Osteoblast (primary cell): ENCODE measurements at regions not wholly inside any gene's neighbourhood (a gene's known extent, or its start where the extent isn't known, plus 50 kb on each side); places are given as distances from the start of the nearest gene placed in this dataset.

Experiments
- DNase-seq: peaks from one replicate; pipeline ENCODE4 v3.0.0; 2011; ENCODE audit warnings: low spot score, mixed read lengths; ENCODE audit not compliant: insufficient read length; ENCODE audit errors: missing footprints
- H2AFZ ChIP-seq: 2 replicates; pipeline ENCODE4 v1.6.0; 2011; ENCODE audit warnings: mild to moderate bottlenecking, low read length
- H3K27ac ChIP-seq: 2 replicates; pipeline ENCODE4 v1.5.1; 2011; ENCODE audit warnings: mild to moderate bottlenecking, low read depth, low read length, moderate library complexity
- H3K27me3 ChIP-seq: 2 replicates; pipeline ENCODE4 v1.6.0; 2012; ENCODE audit warnings: mild to moderate bottlenecking, control low read depth, inconsistent platforms, low read length, moderate library complexity; ENCODE audit not compliant: insufficient read depth
- H3K36me3 ChIP-seq: 2 replicates; pipeline ENCODE4 v1.5.1; 2011; ENCODE audit warnings: mild to moderate bottlenecking, low read length, control low read depth, moderate library complexity; ENCODE audit not compliant: insufficient read depth
- H3K4me1 ChIP-seq: 2 replicates; pipeline ENCODE4 v1.5.1; 2011; ENCODE audit warnings: mild to moderate bottlenecking, low read length, control low read depth, moderate library complexity; ENCODE audit not compliant: insufficient read depth
- H3K4me2 ChIP-seq: 2 replicates; pipeline ENCODE4 v1.6.0; 2011; ENCODE audit warnings: mild to moderate bottlenecking, low read length; ENCODE audit not compliant: insufficient read depth
- H3K4me3 ChIP-seq: fragments of 200-600 bp; sonication (generic); 3 replicates; pipeline ENCODE4 v1.5.1; 2012; ENCODE audit warnings: mild to moderate bottlenecking, low read length, inconsistent platforms; ENCODE audit not compliant: insufficient read depth
- H3K79me2 ChIP-seq: 2 replicates; pipeline ENCODE4 v1.6.0; 2012; ENCODE audit warnings: mild to moderate bottlenecking, low read length, control low read depth, inconsistent platforms; ENCODE audit not compliant: insufficient read depth
- H3K9me3 ChIP-seq: 2 replicates; pipeline ENCODE4 v1.5.1; 2011; ENCODE audit warnings: low read depth, low read length, control low read depth
- H4K20me1 ChIP-seq: 2 replicates; pipeline ENCODE4 v1.6.0; 2012; ENCODE audit warnings: mild to moderate bottlenecking, low read length, control low read depth; ENCODE audit not compliant: insufficient read depth
- TF ChIP-seq, protein P1 (sequence below): IDR thresholded peaks from 2 replicates; pipeline ENCODE4 v1.5.1; 2011; ENCODE audit warnings: mild to moderate bottlenecking, low read depth, low read length, moderate library complexity; ENCODE audit errors: extremely low read depth

DNA sequence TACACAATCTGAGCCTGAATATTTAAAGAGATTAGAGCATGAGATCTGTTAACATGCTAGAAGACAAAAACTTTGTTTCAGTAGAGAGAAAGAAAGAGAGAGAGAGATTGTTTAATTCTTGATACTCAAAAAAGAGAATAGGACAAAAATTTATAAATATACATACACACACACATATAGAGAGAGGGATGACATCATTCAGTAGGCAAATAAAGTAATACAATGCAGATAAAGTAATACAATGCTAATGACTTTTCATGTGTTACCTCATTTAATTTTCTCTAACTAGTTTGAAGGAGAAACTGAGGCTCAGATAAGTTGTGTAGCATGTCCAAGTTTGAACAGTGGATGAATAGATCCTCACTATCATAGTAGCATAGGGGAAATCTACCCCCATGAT is 286.4 kb downstream of the CMPK2 start:
- H3K79me2 ChIP-seq, result no peaks in the 10 kb centered on the region
- H3K27me3 ChIP-seq, result no peaks in the 10 kb centered on the region
- peaks cover 4% of the 10 kb centered on the region for H3K9me3 ChIP-seq
- no peak overlapping the region for H3K4me3 ChIP-seq
- TF ChIP-seq, protein P1, sequence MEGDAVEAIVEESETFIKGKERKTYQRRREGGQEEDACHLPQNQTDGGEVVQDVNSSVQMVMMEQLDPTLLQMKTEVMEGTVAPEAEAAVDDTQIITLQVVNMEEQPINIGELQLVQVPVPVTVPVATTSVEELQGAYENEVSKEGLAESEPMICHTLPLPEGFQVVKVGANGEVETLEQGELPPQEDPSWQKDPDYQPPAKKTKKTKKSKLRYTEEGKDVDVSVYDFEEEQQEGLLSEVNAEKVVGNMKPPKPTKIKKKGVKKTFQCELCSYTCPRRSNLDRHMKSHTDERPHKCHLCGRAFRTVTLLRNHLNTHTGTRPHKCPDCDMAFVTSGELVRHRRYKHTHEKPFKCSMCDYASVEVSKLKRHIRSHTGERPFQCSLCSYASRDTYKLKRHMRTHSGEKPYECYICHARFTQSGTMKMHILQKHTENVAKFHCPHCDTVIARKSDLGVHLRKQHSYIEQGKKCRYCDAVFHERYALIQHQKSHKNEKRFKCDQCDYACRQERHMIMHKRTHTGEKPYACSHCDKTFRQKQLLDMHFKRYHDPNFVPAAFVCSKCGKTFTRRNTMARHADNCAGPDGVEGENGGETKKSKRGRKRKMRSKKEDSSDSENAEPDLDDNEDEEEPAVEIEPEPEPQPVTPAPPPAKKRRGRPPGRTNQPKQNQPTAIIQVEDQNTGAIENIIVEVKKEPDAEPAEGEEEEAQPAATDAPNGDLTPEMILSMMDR, result no peak
- no peak overlapping the region for H2AFZ ChIP-seq
- no peaks in the 10 kb centered on the region for H4K20me1 ChIP-seq
- no peaks in the 10 kb centered on the region for H3K36me3 ChIP-seq
- H3K4me2 ChIP-seq, result no peak overlapping the region
- H3K4me1 ChIP-seq, result no peaks in the 10 kb centered on the region
- no peak overlapping the region for H3K27ac ChIP-seq
- DNase-seq, result no peak

DNA sequence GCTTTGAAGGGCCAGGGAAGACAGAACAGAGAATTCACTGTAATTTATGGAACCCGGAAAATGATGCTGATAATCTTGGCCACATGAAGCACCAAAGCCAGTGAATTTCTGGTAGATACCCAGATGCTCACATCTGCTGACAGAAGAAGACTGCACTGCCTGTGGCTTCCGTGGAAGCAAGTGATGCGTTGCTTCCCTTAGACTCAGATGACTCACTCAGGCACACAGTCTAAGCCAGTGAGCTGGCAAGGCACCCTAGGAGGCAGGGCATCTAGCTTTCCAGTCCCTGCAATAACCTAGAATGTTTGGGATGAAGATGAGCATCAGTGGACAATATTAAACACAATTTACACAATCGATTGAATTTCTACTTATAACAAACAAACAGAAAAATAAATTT is 284.7 kb downstream of the CMPK2 start:
- H3K79me2 ChIP-seq, result no peaks in the 10 kb centered on the region
- H2AFZ ChIP-seq, result no peak overlapping the region
- no peak for DNase-seq

DNA sequence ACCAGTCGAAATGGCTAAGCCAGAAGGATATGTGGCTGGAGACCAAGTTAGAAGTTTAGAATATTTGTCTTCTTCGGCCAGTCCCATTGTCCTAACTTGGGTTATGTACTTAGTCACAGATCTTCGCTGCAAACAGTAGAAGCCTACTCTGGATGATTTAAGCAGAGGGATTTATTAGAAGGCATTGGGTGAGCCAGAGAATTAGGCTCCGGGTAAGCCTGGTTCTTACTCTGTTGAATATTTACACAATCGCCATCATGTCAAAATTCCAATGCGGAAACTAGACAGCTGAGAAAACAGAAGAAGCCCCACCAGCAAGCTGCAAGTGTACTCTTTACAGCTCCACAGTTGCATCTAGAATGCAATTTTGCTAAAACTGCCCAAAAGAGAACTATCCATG is 276.6 kb downstream of the CMPK2 start:
- Histone ChIP-seq H3K4me2 (no peak overlapping the region), H3K36me3 (no peaks in the 10 kb centered on the region), H3K4me1 (no peaks in the 10 kb centered on the region), H2AFZ (no peak overlapping the region), H3K27me3 (no peaks in the 10 kb centered on the region), H3K4me3 (no peak overlapping the region), H3K9me3 (peaks cover 3% of the 10 kb centered on the region), H3K27ac (no peak overlapping the region), H4K20me1 (no peaks in the 10 kb centered on the region), H3K79me2 (no peaks in the 10 kb centered on the region)
- no peak for DNase-seq
- TF ChIP-seq, protein P1, result no peak

More for the DNA sequence above, 284.7 kb downstream of the CMPK2 start:
- TF ChIP-seq, protein P1, result no peak
- Histone ChIP-seq H3K27ac (no peak overlapping the region), H3K4me2 (no peak overlapping the region), H3K27me3 (no peaks in the 10 kb centered on the region), H3K4me3 (no peak overlapping the region), H3K36me3 (no peaks in the 10 kb centered on the region), H3K9me3 (peaks cover 6% of the 10 kb centered on the region), H3K4me1 (no peaks in the 10 kb centered on the region), H4K20me1 (no peaks in the 10 kb centered on the region)

DNA sequence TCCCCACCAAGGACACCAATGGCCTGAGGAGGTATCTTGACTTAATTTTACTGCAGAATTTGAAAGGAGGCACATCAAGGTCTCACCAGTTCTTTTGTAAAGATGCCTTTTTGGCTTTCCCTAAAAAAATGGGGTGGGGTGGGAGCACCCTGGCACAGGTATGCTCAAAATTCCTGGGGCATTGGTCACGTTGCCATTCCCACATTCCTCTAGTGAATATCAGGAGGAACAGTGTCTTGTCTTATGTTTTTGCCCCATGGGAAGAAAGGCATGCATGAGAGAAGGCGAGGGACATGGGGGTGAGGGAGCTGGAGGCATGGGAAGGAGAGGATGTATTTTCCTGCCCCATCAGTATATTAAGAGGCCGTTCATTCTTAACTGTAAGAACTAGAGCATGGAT is 275.3 kb downstream of the CMPK2 start:
- TF ChIP-seq, protein P1, result no peak
- H2AFZ ChIP-seq, result no peak overlapping the region
- no peaks in the 10 kb centered on the region for H3K4me1 ChIP-seq
- no peak overlapping the region for H3K4me3 ChIP-seq
- H3K4me2 ChIP-seq, result no peak overlapping the region
- H3K9me3 ChIP-seq, result no peaks in the 10 kb centered on the region
- no peak overlapping the region for H3K27ac ChIP-seq
- H4K20me1 ChIP-seq, result no peaks in the 10 kb centered on the region
- no peaks in the 10 kb centered on the region for H3K36me3 ChIP-seq
- no peak for DNase-seq
- H3K27me3 ChIP-seq, result no peaks in the 10 kb centered on the region
- H3K79me2 ChIP-seq, result no peaks in the 10 kb centered on the region
